Esophagus squamous epithelium (tissue), 5 donors: ENCODE measurements at regions not wholly inside any gene's neighbourhood (a gene's known extent, or its start where the extent isn't known, plus 50 kb on each side); places are given as distances from the start of the nearest gene placed in this dataset.

Experiments used
- DNase-seq: peaks from one replicate; lab custom pipeline; 2025; lab: John Stamatoyannopoulos, UW
- H3K27ac ChIP-seq, 4 donors: fragments of 200-600 bp; sonication (generic); one replicate each; pipeline ENCODE4 v1.5.1; 2016 to 2019; ENCODE audit warnings: mild to moderate bottlenecking in 1 of 4
- H3K27me3 ChIP-seq, 4 donors: fragments of 200-600 bp; sonication (generic); 1 replicate in 3 of 4; 2 replicates in 1 of 4; pipeline versions ENCODE4 v1.5.1 to v1.6.0; 2017 to 2021; ENCODE audit warnings: antibody characterized with exemption in 1 of 4
- H3K36me3 ChIP-seq, 3 donors: fragments of 200-600 bp; sonication (generic); one replicate each; pipeline ENCODE4 v1.5.1; 2016 to 2019
- H3K4me1 ChIP-seq, 3 donors: fragments of 200-600 bp; sonication (generic); one replicate each; pipeline ENCODE4 v1.5.1; 2017 to 2019
- H3K4me3 ChIP-seq, 4 donors: fragments of 200-600 bp; sonication (generic); 1 replicate in 3 of 4; 2 replicates in 1 of 4; pipeline ENCODE4 v1.5.1; 2016 to 2019; ENCODE audit warnings: mild to moderate bottlenecking in 2 of 4, moderate library complexity in 1 of 4
- H3K9me3 ChIP-seq, 3 donors: fragments of 200-600 bp; sonication (generic); one replicate each; pipeline ENCODE4 v1.5.1; 2016 to 2019
- CTCF ChIP-seq, 6 experiments: fragments of 450-650 bp in 4 of 6; fragments of 200-600 bp in 2 of 6; sonication (generic) in 2 of 6; IDR thresholded peaks; one replicate each; pipeline ENCODE4 v1.5.1; 2016 to 2019; ENCODE audit warnings: antibody characterized with exemption in 6 of 6, mild to moderate bottlenecking in 4 of 6, moderate library complexity in 4 of 6
- POLR2A ChIP-seq, 4 donors: fragments of 450-650 bp; IDR thresholded peaks; one replicate each; pipeline ENCODE4 v1.6.1; 2017; ENCODE audit warnings: antibody characterized with exemption in 4 of 4, mild to moderate bottlenecking in 4 of 4, moderate library complexity in 3 of 4
- WGBS, 2 donors: methylation state at CpG; one replicate each; pipeline ENCODE4 v1.1.5; 2018; 5-methylcytosine and 5-hydroxymethylcytosine counted together
- intact Hi-C: fragments of 100-400 bp; cut with DNase I; formaldehyde crosslinking; loops from one replicate; pipeline ENCODE4 v1.15.0; 2022
- donor health status: DM: yes; HTN: yes; CAD: no.

GRCh38 chr1:209504571-209504970 lies 78.9 kb upstream of the CAMK1G start:
- TF ChIP-seq POLR2A (IDR thresholded peaks at IDR 0.05) (no peak), CTCF (IDR thresholded peaks at IDR 0.05) (no peak)
- Histone ChIP-seq H3K9me3 (peaks cover 0 to 19% (median 3%) of the 10 kb centered on the region in 3 donors), H3K4me3 (no peak overlapping the region), H3K27me3 (no peaks in the 10 kb centered on the region), H3K36me3 (no peaks in the 10 kb centered on the region), H3K27ac (no peak overlapping the region), H3K4me1 (no peaks in the 10 kb centered on the region)
- DNase-seq = no peak
- 75 to 82% methylated on average over 1 of the region's 1 CpG for whole genome bisulfite sequencing, 2 donors
- intact Hi-C loops = no loop called here

DNA sequence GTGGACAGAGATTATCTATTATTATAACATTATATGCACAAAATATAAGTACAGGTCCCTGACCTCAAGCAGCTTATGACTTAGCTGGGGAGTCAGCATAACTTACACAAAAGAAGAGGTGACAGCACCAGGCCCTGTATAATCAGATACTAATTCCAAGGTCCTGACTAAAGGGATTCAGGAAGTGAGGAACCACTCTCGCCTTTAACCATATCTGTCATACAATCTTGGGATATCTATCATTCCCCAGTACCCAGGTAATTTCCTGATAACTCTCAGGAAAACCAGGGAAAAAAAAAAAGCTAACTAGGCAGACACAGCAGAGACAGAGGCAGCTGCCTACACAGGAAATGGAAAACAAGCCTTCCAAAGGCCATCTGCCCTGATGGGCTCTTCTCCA lies 78.5 kb upstream of the CAMK1G start:
- H3K4me1 ChIP-seq = no peaks in the 10 kb centered on the region
- peaks cover 0 to 19% (median 3%) of the 10 kb centered on the region in 3 donors for H3K9me3 ChIP-seq
- H3K27ac ChIP-seq = no peak overlapping the region
- intact Hi-C loops = no loop called here
- H3K4me3 ChIP-seq = no peak overlapping the region
- no peaks in the 10 kb centered on the region for H3K27me3 ChIP-seq
- TF ChIP-seq CTCF (IDR thresholded peaks at IDR 0.05) = no peak
- no peak for TF ChIP-seq POLR2A (IDR thresholded peaks at IDR 0.05)
- WGBS, 2 donors = 73 to 90% methylated on average over 1 of the region's 1 CpG
- no peaks in the 10 kb centered on the region for H3K36me3 ChIP-seq
- no peak for DNase-seq

DNA sequence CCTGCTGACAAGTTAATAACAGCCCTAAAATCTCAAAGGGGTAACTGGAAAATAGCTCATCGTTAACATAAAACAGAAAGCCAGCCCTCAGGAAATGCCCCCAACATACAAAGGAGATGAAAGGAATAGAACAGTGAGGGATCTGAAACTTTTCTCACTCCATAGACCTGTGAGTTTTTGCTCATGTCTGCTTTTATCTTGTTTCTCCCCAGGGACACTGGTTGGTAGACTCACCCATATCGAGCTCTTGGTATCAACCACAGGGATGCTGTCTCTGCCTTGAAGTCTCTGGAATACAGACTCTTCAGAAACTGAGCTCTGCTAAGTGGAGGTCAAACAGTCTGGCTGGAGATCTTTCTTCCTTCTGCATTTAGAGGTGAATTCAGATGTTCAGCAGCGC lies 77.4 kb upstream of the CAMK1G start:
- no peaks in the 10 kb centered on the region for H3K4me1 ChIP-seq
- WGBS, 2 donors = 81 to 91% methylated on average over 3 of the region's 3 CpGs
- intact Hi-C loops = no loop called here
- DNase-seq = no peak
- no peaks in the 10 kb centered on the region for H3K27me3 ChIP-seq
- TF ChIP-seq CTCF (IDR thresholded peaks at IDR 0.05) (no peak), POLR2A (IDR thresholded peaks at IDR 0.05) (no peak)
- H3K4me3 ChIP-seq = no peak overlapping the region
- H3K36me3 ChIP-seq = no peaks in the 10 kb centered on the region
- H3K9me3 ChIP-seq = peaks cover 0 to 9% (median 0%) of the 10 kb centered on the region in 3 donors
- H3K27ac ChIP-seq = no peak overlapping the region

DNA sequence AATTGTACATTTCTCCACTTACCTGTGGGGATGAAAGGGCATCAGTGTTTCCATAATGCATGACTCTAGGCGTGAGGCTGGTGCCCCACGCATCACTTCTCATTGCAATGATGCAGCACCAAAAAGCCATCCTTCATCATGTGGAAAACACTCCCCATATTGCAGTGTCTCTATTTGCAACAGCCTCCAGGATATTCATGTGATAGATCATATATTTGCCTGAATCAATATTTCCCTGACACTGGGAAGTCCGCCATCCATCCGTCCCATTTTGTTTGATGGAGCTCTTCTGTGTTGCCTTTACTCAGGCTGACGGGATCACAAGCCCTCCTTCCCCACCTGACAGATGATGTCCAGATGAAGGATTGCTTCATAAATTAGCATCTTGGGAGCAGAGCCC lies 74.5 kb upstream of the CAMK1G start:
- Histone ChIP-seq H3K4me1 (no peaks in the 10 kb centered on the region), H3K9me3 (no peaks in the 10 kb centered on the region), H3K27me3 (no peaks in the 10 kb centered on the region), H3K4me3 (no peak overlapping the region), H3K36me3 (no peaks in the 10 kb centered on the region), H3K27ac (no peak overlapping the region)
- TF ChIP-seq CTCF (IDR thresholded peaks at IDR 0.05) = no peak
- TF ChIP-seq POLR2A (IDR thresholded peaks at IDR 0.05) = no peak
- no peak for DNase-seq
- intact Hi-C loops = no loop called here
- 76 to 100% methylated on average over 5 of the region's 5 CpGs for WGBS, 2 donors

- H3K27me3 ChIP-seq = no peaks in the 10 kb centered on the region
- no peak for DNase-seq
- H3K27ac ChIP-seq = no peak overlapping the region
- no peaks in the 10 kb centered on the region for H3K36me3 ChIP-seq
- intact Hi-C loops = no loop called here
- no peak overlapping the region for H3K4me3 ChIP-seq
- WGBS, 2 donors = 63 to 75% methylated on average over 4 of the region's 4 CpGs
- no peaks in the 10 kb centered on the region for H3K9me3 ChIP-seq
- TF ChIP-seq CTCF (IDR thresholded peaks at IDR 0.05) = no peak
- no peak for TF ChIP-seq POLR2A (IDR thresholded peaks at IDR 0.05)
- H3K4me1 ChIP-seq = no peaks in the 10 kb centered on the region
Measured at GRCh38 chr1:209510063-209510462, 73.5 kb upstream of the CAMK1G start.
